HG02610 (cell line): ENCODE measurements at regions not wholly inside any gene's neighbourhood (a gene's known extent, or its start where the extent isn't known, plus 50 kb on each side); places are given as distances from the start of the nearest gene placed in this dataset.
"Not testable (repeated sequence)": the region's sequence is repeated elsewhere in the genome, so short reads cannot be mapped to it uniquely, and the experiment has no call there.

Source experiments
- ATAC-seq: cut with Tn5 transposase; IDR thresholded peaks from one replicate; pipeline ENCODE4 v1.9.1; 2021; ENCODE audit warnings: mild to moderate bottlenecking, moderate library complexity; ENCODE audit not compliant: unreplicated experiment

- ATAC-seq = no peak
Measured at GRCh38 chr6:48449002-48449401, 338.0 kb upstream of the PTCHD4 start.

- no peak for ATAC-seq
Measured at GRCh38 chr6:48447251-48447650, 336.3 kb upstream of the PTCHD4 start.

GRCh38 chr6:48429610-48430009, 318.6 kb upstream of the PTCHD4 start:
- ATAC-seq = no peak

- ATAC-seq = no peak
Measured at GRCh38 chr6:48429021-48429420, 318.0 kb upstream of the PTCHD4 start.

GRCh38 chr6:48426636-48427035, 315.6 kb upstream of the PTCHD4 start:
- ATAC-seq = no peak

- ATAC-seq = no peak
Measured at GRCh38 chr6:48423640-48424365, 312.8 kb upstream of the PTCHD4 start.

GRCh38 chr6:48419992-48420391, 309.0 kb upstream of the PTCHD4 start:
- ATAC-seq = peak; percentile 66

GRCh38 chr6:48417927-48418326, 306.9 kb upstream of the PTCHD4 start:
- no peak for ATAC-seq

- no peak for ATAC-seq
Measured at GRCh38 chr6:48412656-48413055, 301.7 kb upstream of the PTCHD4 start.

- no peak for ATAC-seq
Measured at GRCh38 chr6:48404927-48405326, 293.9 kb upstream of the PTCHD4 start.

- ATAC-seq = no peak
Measured at GRCh38 chr6:48403587-48403986, 292.6 kb upstream of the PTCHD4 start.

GRCh38 chr6:48401016-48401415, 290.0 kb upstream of the PTCHD4 start:
- ATAC-seq = no peak

GRCh38 chr6:48397887-48398286, 286.9 kb upstream of the PTCHD4 start:
- no peak for ATAC-seq

- no peak for ATAC-seq
Measured at GRCh38 chr6:48389146-48390043, 278.4 kb upstream of the PTCHD4 start.

- ATAC-seq = no peak
Measured at GRCh38 chr6:48388044-48388443, 277.0 kb upstream of the PTCHD4 start.

GRCh38 chr6:48378884-48379407, 267.9 kb upstream of the PTCHD4 start:
- ATAC-seq = no peak

GRCh38 chr6:48377115-48377514, 266.1 kb upstream of the PTCHD4 start:
- no peak for ATAC-seq

GRCh38 chr6:48371226-48371625, 260.2 kb upstream of the PTCHD4 start:
- ATAC-seq = not testable (repeated sequence)

GRCh38 chr6:48369100-48369499, 258.1 kb upstream of the PTCHD4 start:
- no peak for ATAC-seq

- no peak for ATAC-seq
Measured at GRCh38 chr6:48325701-48326100, 214.7 kb upstream of the PTCHD4 start.

- ATAC-seq = no peak
Measured at GRCh38 chr6:48318670-48319069, 207.7 kb upstream of the PTCHD4 start.

- no peak for ATAC-seq
Measured at GRCh38 chr6:48315915-48316314, 204.9 kb upstream of the PTCHD4 start.
